Suprapubic skin (tissue), 3 donors: ENCODE measurements at regions not wholly inside any gene's neighbourhood (a gene's known extent, or its start where the extent isn't known, plus 50 kb on each side); places are given as distances from the start of the nearest gene placed in this dataset.

Experiments used
- CTCF ChIP-seq, 2 donors: fragments of 200-600 bp in 1 of 2; fragments of 450-650 bp in 1 of 2; sonication (generic) in 1 of 2; IDR thresholded peaks; one replicate each; pipeline ENCODE4 v1.5.1; 2016 to 2019; ENCODE audit warnings: antibody characterized with exemption in 2 of 2, mild to moderate bottlenecking in 1 of 2, moderate library complexity in 1 of 2
- POLR2A ChIP-seq, 2 donors: fragments of 450-650 bp; IDR thresholded peaks; one replicate each; pipeline ENCODE4 v1.6.1; 2017; ENCODE audit warnings: antibody characterized with exemption in 2 of 2, mild to moderate bottlenecking in 2 of 2, moderate library complexity in 2 of 2

- TF ChIP-seq POLR2A (IDR thresholded peaks at IDR 0.05) (no peak), CTCF (IDR thresholded peaks at IDR 0.05) (no peak)
These were observed 266.8 kb downstream of the TLE3 start for GRCh38 chr15:69830876-69831275.
